ENCODE measurements at regions not wholly inside any gene's neighbourhood (a gene's known extent, or its start where the extent isn't known, plus 50 kb on each side); places are given as distances from the start of the nearest gene placed in this dataset.

DNA sequence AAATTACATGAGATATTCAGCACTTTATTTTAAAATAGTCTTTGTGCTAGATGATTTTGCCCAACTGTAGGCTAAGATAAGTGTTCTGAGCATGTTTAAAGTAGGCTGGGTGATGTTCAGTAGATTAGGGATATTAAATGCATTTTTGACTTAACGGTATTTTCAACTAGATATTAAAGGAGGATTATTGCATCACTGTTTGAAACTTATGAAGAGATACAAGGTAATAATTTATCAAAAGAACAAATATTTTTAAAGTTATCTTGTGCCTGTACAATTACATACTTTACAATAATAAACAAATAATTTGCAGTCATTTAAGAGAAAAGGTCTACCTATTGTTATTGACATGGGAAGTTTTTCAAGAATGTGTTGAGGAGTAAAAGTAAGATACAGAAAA lies 368.6 kb upstream of the DCN start:
- ChIA-PET CTCF (no interaction called here), POLR2A (no interaction called here)
- intact Hi-C loops (cut with micrococcal nuclease; ENCODE audit: unreplicated experiment), result no loop called here

DNA sequence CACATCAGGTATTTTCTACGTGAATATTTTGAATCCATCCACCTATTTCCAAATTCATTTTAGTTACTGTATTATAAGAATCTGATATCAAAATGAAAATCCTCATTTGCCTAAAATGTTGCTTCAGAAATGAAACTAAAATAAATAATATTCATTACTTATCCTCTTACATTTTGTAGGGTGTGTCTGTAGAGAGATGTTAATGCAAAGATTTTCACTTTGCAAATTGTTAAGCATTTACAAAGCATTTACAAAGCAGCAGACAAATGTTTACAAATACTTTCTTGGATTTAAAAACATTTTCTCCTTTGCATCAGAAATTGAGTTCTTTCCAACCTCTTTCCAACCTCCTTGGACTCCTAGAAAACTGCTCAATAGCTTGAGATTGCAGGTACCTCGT lies 360.0 kb upstream of the DCN start:
- H3K4me1 ChIP-seq (ENCODE audit: control insufficient read depth, insufficient read depth, low read length), result no peaks in the 10 kb centered on the region
- in situ Hi-C loops (cut with HindIII; ENCODE audit: low pct_unique_long_range_greater_than_20kb, low sequenced_read_pairs), result no loop called here
- POLR2A ChIA-PET, result no interaction called here
- no peaks in the 10 kb centered on the region for H3K36me3 ChIP-seq (ENCODE audit: control insufficient read depth, insufficient read depth, low read length)
- no peaks in the 10 kb centered on the region for H3K27me3 ChIP-seq (ENCODE audit: control insufficient read depth, insufficient read depth, low read length)
- TF ChIP-seq, protein P1, sequence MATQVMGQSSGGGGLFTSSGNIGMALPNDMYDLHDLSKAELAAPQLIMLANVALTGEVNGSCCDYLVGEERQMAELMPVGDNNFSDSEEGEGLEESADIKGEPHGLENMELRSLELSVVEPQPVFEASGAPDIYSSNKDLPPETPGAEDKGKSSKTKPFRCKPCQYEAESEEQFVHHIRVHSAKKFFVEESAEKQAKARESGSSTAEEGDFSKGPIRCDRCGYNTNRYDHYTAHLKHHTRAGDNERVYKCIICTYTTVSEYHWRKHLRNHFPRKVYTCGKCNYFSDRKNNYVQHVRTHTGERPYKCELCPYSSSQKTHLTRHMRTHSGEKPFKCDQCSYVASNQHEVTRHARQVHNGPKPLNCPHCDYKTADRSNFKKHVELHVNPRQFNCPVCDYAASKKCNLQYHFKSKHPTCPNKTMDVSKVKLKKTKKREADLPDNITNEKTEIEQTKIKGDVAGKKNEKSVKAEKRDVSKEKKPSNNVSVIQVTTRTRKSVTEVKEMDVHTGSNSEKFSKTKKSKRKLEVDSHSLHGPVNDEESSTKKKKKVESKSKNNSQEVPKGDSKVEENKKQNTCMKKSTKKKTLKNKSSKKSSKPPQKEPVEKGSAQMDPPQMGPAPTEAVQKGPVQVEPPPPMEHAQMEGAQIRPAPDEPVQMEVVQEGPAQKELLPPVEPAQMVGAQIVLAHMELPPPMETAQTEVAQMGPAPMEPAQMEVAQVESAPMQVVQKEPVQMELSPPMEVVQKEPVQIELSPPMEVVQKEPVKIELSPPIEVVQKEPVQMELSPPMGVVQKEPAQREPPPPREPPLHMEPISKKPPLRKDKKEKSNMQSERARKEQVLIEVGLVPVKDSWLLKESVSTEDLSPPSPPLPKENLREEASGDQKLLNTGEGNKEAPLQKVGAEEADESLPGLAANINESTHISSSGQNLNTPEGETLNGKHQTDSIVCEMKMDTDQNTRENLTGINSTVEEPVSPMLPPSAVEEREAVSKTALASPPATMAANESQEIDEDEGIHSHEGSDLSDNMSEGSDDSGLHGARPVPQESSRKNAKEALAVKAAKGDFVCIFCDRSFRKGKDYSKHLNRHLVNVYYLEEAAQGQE (IDR thresholded peaks at IDR 0.05; ENCODE audit: insufficient read depth in 1 of 2, low read depth in 2 of 2, low read length in 1 of 2), result no peak
- TF ChIP-seq POLR2AphosphoS5 (IDR thresholded peaks at IDR 0.05; ENCODE audit: low read depth, low read length), result no peak
- TF ChIP-seq, protein P2, sequence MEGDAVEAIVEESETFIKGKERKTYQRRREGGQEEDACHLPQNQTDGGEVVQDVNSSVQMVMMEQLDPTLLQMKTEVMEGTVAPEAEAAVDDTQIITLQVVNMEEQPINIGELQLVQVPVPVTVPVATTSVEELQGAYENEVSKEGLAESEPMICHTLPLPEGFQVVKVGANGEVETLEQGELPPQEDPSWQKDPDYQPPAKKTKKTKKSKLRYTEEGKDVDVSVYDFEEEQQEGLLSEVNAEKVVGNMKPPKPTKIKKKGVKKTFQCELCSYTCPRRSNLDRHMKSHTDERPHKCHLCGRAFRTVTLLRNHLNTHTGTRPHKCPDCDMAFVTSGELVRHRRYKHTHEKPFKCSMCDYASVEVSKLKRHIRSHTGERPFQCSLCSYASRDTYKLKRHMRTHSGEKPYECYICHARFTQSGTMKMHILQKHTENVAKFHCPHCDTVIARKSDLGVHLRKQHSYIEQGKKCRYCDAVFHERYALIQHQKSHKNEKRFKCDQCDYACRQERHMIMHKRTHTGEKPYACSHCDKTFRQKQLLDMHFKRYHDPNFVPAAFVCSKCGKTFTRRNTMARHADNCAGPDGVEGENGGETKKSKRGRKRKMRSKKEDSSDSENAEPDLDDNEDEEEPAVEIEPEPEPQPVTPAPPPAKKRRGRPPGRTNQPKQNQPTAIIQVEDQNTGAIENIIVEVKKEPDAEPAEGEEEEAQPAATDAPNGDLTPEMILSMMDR (IDR thresholded peaks at IDR 0.05), result no peak
- TF ChIP-seq TCF7L2 (IDR thresholded peaks at IDR 0.05; ENCODE audit: low read depth, low read length), result no peak
- no peak for TF ChIP-seq SIN3A (IDR thresholded peaks at IDR 0.05; ENCODE audit: borderline replicate concordance, insufficient read depth, low read depth, low read length)
- DNase-seq (ENCODE audit: low read depth, low spot score) (no peak), ATAC-seq (no peak)
- no peak overlapping the region for H3K4me3 ChIP-seq (ENCODE audit: low read depth in 2 of 2, low read length in 2 of 2)
- H3K27ac ChIP-seq (ENCODE audit: low read length), result no peak overlapping the region
- H3K9me3 ChIP-seq (ENCODE audit: control insufficient read depth, insufficient read depth, low read depth, low read length), result no peaks in the 10 kb centered on the region
- CTCF ChIA-PET, result no interaction called here
- no TSS peak for BruUV-seq (replicated peaks)
- intact Hi-C loops (cut with micrococcal nuclease; ENCODE audit: unreplicated experiment), result no loop called here

More for the DNA sequence above, 368.6 kb upstream of the DCN start:
- ATAC-seq (no peak), DNase-seq (ENCODE audit: low read depth, low spot score) (no peak)
- in situ Hi-C loops (cut with HindIII; ENCODE audit: low pct_unique_long_range_greater_than_20kb, low sequenced_read_pairs), result no loop called here
- no TSS peak for BruUV-seq (replicated peaks)
- TF ChIP-seq, protein P1 (IDR thresholded peaks at IDR 0.05; ENCODE audit: insufficient read depth in 1 of 2, low read depth in 2 of 2, low read length in 1 of 2), result no peak
- TF ChIP-seq SIN3A (IDR thresholded peaks at IDR 0.05; ENCODE audit: borderline replicate concordance, insufficient read depth, low read depth, low read length), result no peak
- TF ChIP-seq POLR2AphosphoS5 (IDR thresholded peaks at IDR 0.05; ENCODE audit: low read depth, low read length), result no peak
- H3K36me3 ChIP-seq (ENCODE audit: control insufficient read depth, insufficient read depth, low read length), result no peaks in the 10 kb centered on the region
- no peaks in the 10 kb centered on the region for H3K4me1 ChIP-seq (ENCODE audit: control insufficient read depth, insufficient read depth, low read length)
- no peaks in the 10 kb centered on the region for H3K9me3 ChIP-seq (ENCODE audit: control insufficient read depth, insufficient read depth, low read depth, low read length)
- H3K27me3 ChIP-seq (ENCODE audit: control insufficient read depth, insufficient read depth, low read length), result no peaks in the 10 kb centered on the region
- no peak overlapping the region for H3K4me3 ChIP-seq (ENCODE audit: low read depth in 2 of 2, low read length in 2 of 2)
- H3K27ac ChIP-seq (ENCODE audit: low read length), result no peak overlapping the region
